HepG2 (cell line): ENCODE measurements at regions not wholly inside any gene's neighbourhood (a gene's known extent, or its start where the extent isn't known, plus 50 kb on each side); places are given as distances from the start of the nearest gene placed in this dataset.
A peak's percentile ranks its signal among the peaks of the same experiment; 100 is the strongest.

ENCODE experiments used
- EP300 ChIP-seq, 3 experiments: sonication (generic) in 1 of 3; formaldehyde crosslinking in 1 of 3; IDR thresholded peaks; 2 replicates each; pipeline versions ENCODE4 v1.5.1 to v1.6.1; 2011 to 2020; ENCODE audit warnings: low read depth in 2 of 3, low read length in 2 of 3, borderline replicate concordance in 1 of 3, improper control_type of control experiment in 1 of 3, mild to moderate bottlenecking in 1 of 3, missing genetic modification reagents in 1 of 3, moderate library complexity in 1 of 3
- MAFK ChIP-seq, 2 experiments: IDR thresholded peaks in 1 of 2; conservative IDR thresholded peaks in 1 of 2; 2 replicates each; pipeline ENCODE4 v1.6.1; 2011; ENCODE audit warnings: improper control_type of control experiment in 2 of 2, low read length in 2 of 2
- MTA3 ChIP-seq: sonication (generic); formaldehyde crosslinking; IDR thresholded peaks from 2 replicates; pipeline ENCODE4 v1.4.0; 2020; ENCODE audit warnings: missing genetic modification reagents
- MTF1 ChIP-seq: sonication (generic); formaldehyde crosslinking; IDR thresholded peaks from 2 replicates; pipeline ENCODE4 v1.5.0; 2020; ENCODE audit warnings: missing genetic modification reagents
- ONECUT2 ChIP-seq: sonication (generic); formaldehyde crosslinking; IDR thresholded peaks from 2 replicates; pipeline ENCODE4 v1.4.0; 2020; ENCODE audit warnings: missing genetic modification reagents
- RBFOX2 ChIP-seq: fragments of 200-400 bp; formaldehyde crosslinking; IDR thresholded peaks from 2 replicates; pipeline ENCODE4 v1.6.1; 2017; ENCODE audit warnings: low read depth, mild to moderate bottlenecking, low read length
- TAF1 ChIP-seq: sonication (generic); formaldehyde crosslinking; IDR thresholded peaks from 2 replicates; pipeline ENCODE4 v1.4.0; 2020; ENCODE audit warnings: missing genetic modification reagents
- ZNF644 ChIP-seq: IDR thresholded peaks from 2 replicates; pipeline ENCODE4 v1.6.1; 2016; ENCODE audit warnings: low read depth
- ZNF747 ChIP-seq: sonication (generic); formaldehyde crosslinking; IDR thresholded peaks from 2 replicates; pipeline ENCODE4 v1.8.1; 2023; ENCODE audit warnings: missing genetic modification reagents, mild to moderate bottlenecking, borderline replicate concordance
- ZSCAN29 ChIP-seq: sonication (generic); formaldehyde crosslinking; conservative IDR thresholded peaks from 2 replicates; pipeline ENCODE4 v1.4.0; 2020; ENCODE audit warnings: mild to moderate bottlenecking, missing genetic modification reagents

DNA sequence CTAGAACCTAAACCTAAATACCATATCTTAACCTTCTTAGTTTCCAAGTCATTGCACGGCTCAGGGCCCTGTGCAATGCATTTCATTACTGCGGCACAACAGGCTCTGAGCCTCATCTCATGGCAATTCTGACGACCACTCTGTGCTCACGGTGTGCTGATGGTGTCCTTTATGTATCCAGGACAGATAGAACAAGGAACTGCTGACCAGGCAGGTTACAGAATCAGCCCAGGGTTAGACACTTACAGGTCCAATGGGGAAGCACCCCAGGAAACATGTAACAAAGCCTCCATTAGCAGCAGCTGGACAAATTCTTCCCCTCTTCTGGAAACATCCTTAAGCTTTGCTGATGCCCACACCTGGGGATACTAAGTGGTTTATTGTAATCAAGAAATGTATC lies 91.9 kb upstream of the NSMCE3 start:
- no peak for TF ChIP-seq ONECUT2 (CRISPR knock-in tag)
- TF ChIP-seq TAF1 (CRISPR knock-in tag), result no peak
- TF ChIP-seq RBFOX2, result no peak
- no peak for TF ChIP-seq MTA3 (CRISPR knock-in tag)
- no peak for TF ChIP-seq EP300 (IDR thresholded peaks at IDR 0.05; ENCODE audit: low read depth in 2 of 2, low read length in 2 of 2)
- TF ChIP-seq EP300 (CRISPR knock-in tag; IDR thresholded peaks at IDR 0.05; ENCODE audit: borderline replicate concordance), result no peak
- TF ChIP-seq MAFK (conservative IDR thresholded peaks at IDR 0.05 in 1 of 2, IDR thresholded peaks at IDR 0.05 in 1 of 2; ENCODE audit: low read length in 2 of 2), result peak; percentile 10 to 68; a peak in 2 of 4 replicates
- no peak for TF ChIP-seq ZSCAN29
- TF ChIP-seq MTF1, result no peak
- TF ChIP-seq ZNF644 (CRISPR knock-in tag), result no peak
- TF ChIP-seq ZNF747 (CRISPR knock-in tag), result no peak
